Ovary (tissue), 7 donors: ENCODE measurements at regions not wholly inside any gene's neighbourhood (a gene's known extent, or its start where the extent isn't known, plus 50 kb on each side); places are given as distances from the start of the nearest gene placed in this dataset.

Experiments used
- DNase-seq, 5 donors: peaks; one replicate each; pipeline ENCODE4 v3.0.0-alpha.2; 2019 to 2020
- H3K27ac ChIP-seq, 2 donors: fragments of 200-600 bp; one replicate each; pipeline versions ENCODE4 v1.5.1 to v1.8.0; 2019 to 2022
- H3K27me3 ChIP-seq: fragments of 200-600 bp; one replicate; pipeline ENCODE4 v1.8.0; 2022
- H3K36me3 ChIP-seq: fragments of 200-600 bp; sonication (generic); one replicate; pipeline ENCODE4 v1.5.1; 2019
- H3K4me1 ChIP-seq: one replicate; pipeline ENCODE4 v1.8.1; 2013; ENCODE audit warnings: mild to moderate bottlenecking, moderate library complexity; ENCODE audit not compliant: insufficient read depth
- H3K4me3 ChIP-seq: fragments of 200-600 bp; sonication (generic); one replicate; pipeline ENCODE4 v1.5.1; 2017
- H3K9me3 ChIP-seq, 2 donors: fragments of 200-600 bp in 1 of 2; sonication (generic) in 1 of 2; one replicate each; pipeline versions ENCODE4 v1.5.1 to v1.8.1; 2013 to 2019; ENCODE audit warnings: mild to moderate bottlenecking in 1 of 2, moderate library complexity in 1 of 2
- EP300 ChIP-seq: sonication (generic); formaldehyde crosslinking; IDR thresholded peaks from one replicate; pipeline ENCODE4 v1.6.1; 2017; ENCODE audit warnings: antibody characterized with exemption
- POLR2A ChIP-seq: fragments of 450-650 bp; IDR thresholded peaks from one replicate; pipeline ENCODE4 v1.6.1; 2017; ENCODE audit warnings: antibody characterized with exemption, mild to moderate bottlenecking, moderate library complexity
- WGBS, 3 donors: extraction: QIAGEN DNeasy Blood & Tissue Kit in 1 of 3; methylation state at CpG; one replicate each; pipeline versions ENCODE4 v1.1.5 to v1.1.7; 2013 to 2017; 5-methylcytosine and 5-hydroxymethylcytosine counted together
- intact Hi-C, 4 donors: fragments of 100-400 bp; cut with DNase I; formaldehyde crosslinking; loops; one replicate each; pipeline versions ENCODE4 v1.11.0 to v1.15.1; 2022 to 2023
- TF ChIP-seq, protein P1 (sequence below), 3 donors: fragments of 450-650 bp in 2 of 3; fragments of 200-600 bp in 1 of 3; IDR thresholded peaks; one replicate each; pipeline versions ENCODE4 v1.5.1 to v1.8.0; 2016 to 2022; ENCODE audit warnings: antibody characterized with exemption in 3 of 3, mild to moderate bottlenecking in 1 of 3
- donor health status: DM: no; HTN: no; CAD: no; lungs with moderate emphysema.
- donor health status: DM: no; HTN: no; CAD: no.
- donor health status: Bipolar disorder and iron deficiency.
- donor health status: DM: no; HTN: no; CAD: no.
- donor health status: DM: yes; HTN: yes; CAD: no.

DNA sequence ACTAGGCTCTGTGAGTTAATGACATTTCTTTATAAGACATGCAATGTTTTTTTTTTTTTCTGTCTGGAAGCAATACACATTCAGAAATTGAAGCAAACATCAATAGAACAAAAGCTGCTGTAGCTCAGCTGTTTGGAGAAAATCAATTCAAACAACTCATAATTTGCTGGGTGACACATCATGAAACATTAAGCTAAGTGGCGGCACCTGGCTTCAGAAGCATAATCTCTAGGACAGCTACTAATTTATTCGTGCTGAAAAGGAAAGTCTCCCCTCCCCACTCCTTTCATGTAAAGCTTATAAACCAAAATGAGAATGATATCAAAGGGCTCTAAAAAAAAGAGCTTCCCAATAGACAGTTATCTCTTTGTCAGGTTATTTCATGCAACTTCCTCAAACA is 73.9 kb downstream of the LUZP4 start:
- no peaks in the 10 kb centered on the region for H3K9me3 ChIP-seq
- no peak overlapping the region for H3K4me3 ChIP-seq
- intact Hi-C loops = no loop called here
- WGBS, 3 donors = 60 to 65% (median 61%) methylated on average over 2 of the region's 2 CpGs
- TF ChIP-seq POLR2A = no peak
- TF ChIP-seq EP300 = no peak
- TF ChIP-seq, protein P1, sequence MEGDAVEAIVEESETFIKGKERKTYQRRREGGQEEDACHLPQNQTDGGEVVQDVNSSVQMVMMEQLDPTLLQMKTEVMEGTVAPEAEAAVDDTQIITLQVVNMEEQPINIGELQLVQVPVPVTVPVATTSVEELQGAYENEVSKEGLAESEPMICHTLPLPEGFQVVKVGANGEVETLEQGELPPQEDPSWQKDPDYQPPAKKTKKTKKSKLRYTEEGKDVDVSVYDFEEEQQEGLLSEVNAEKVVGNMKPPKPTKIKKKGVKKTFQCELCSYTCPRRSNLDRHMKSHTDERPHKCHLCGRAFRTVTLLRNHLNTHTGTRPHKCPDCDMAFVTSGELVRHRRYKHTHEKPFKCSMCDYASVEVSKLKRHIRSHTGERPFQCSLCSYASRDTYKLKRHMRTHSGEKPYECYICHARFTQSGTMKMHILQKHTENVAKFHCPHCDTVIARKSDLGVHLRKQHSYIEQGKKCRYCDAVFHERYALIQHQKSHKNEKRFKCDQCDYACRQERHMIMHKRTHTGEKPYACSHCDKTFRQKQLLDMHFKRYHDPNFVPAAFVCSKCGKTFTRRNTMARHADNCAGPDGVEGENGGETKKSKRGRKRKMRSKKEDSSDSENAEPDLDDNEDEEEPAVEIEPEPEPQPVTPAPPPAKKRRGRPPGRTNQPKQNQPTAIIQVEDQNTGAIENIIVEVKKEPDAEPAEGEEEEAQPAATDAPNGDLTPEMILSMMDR (IDR thresholded peaks at IDR 0.05) = no peak
- H3K4me1 ChIP-seq = peaks cover 2% of the 10 kb centered on the region
- H3K27me3 ChIP-seq = no peaks in the 10 kb centered on the region
- no peak for DNase-seq
- no peak overlapping the region for H3K27ac ChIP-seq
- H3K36me3 ChIP-seq = no peaks in the 10 kb centered on the region

DNA sequence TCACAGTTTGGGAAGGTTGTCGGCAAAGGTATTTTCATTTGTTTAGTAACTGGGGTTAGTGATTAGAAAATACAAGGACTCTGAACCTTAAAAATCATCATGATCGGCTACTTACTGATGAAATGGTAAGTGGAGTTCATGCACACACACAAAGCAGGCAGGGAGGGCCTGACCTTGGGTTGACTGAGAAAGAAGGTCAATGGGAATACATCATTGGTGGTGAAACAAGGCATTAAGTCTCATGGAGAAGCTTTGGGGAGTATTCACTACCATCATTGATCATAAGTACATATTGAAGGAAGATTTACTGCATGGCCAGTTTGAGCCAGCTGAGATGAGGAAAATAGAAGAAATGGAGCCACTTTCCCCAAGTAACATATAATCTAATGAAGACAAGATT is 74.4 kb downstream of the LUZP4 start:
- Histone ChIP-seq H3K4me1 (peaks cover 2% of the 10 kb centered on the region), H3K4me3 (no peak overlapping the region), H3K36me3 (no peaks in the 10 kb centered on the region), H3K27ac (no peak overlapping the region), H3K27me3 (no peaks in the 10 kb centered on the region), H3K9me3 (no peaks in the 10 kb centered on the region)
- DNase-seq = no peak
- 82 to 90% (median 88%) methylated on average over 2 of the region's 2 CpGs for WGBS, 3 donors
- intact Hi-C loops = no loop called here
- TF ChIP-seq EP300 = no peak
- no peak for TF ChIP-seq POLR2A
- TF ChIP-seq, protein P1 (IDR thresholded peaks at IDR 0.05) = no peak

DNA sequence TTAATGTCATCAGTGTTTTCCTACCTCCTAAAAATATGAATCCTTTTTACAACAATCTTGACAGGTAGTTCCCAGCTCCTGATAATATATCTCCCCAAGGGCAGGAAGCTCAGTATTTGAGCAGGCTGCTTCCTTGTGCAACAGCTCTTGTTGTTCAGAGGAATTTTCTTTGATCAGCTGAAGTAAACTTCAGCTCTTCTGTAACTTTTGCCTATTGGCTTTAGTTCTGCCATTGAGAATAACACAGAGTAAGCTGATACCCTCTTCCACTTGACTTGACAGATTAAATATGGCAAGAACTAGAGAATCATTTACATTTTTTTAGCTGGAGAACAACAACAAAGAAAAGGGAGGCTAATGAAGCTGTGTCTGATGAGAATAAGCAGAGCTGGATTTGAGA is 75.2 kb downstream of the LUZP4 start:
- Histone ChIP-seq H3K36me3 (no peaks in the 10 kb centered on the region), H3K27ac (no peak overlapping the region), H3K4me3 (no peak overlapping the region), H3K9me3 (no peaks in the 10 kb centered on the region), H3K4me1 (peaks cover 2% of the 10 kb centered on the region), H3K27me3 (no peaks in the 10 kb centered on the region)
- TF ChIP-seq POLR2A = no peak
- DNase-seq = no peak
- intact Hi-C loops = no loop called here

DNA sequence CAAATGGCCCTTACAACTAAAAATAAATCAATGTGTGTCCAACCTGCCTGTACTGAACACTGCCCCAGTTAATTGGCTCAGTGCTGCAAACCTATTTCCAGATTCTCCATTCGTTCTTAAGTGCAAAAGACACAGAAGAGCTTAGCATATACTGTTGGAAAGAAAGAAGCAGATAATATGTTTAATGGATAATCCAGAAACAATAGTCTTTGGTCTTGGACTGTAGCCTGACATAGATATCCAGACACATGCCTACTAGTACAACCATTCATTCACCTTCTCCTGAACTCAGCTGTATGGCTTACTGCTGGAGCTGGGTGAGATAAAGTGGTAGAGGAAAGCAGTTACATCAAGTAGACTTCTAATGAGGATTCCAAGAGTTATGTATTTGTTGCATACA is 77.0 kb downstream of the LUZP4 start:
- H3K36me3 ChIP-seq = no peaks in the 10 kb centered on the region
- H3K27me3 ChIP-seq = no peaks in the 10 kb centered on the region
- intact Hi-C loops = no loop called here
- H3K4me1 ChIP-seq = peaks cover 2% of the 10 kb centered on the region
- no peak overlapping the region for H3K4me3 ChIP-seq
- no peaks in the 10 kb centered on the region for H3K9me3 ChIP-seq
- H3K27ac ChIP-seq = no peak overlapping the region
- DNase-seq = no peak
- WGBS, 3 donors = 0% methylated on average over 1 of the region's 1 CpG
- TF ChIP-seq EP300 (no peak), POLR2A (no peak)
- TF ChIP-seq, protein P1 (IDR thresholded peaks at IDR 0.05) = no peak

DNA sequence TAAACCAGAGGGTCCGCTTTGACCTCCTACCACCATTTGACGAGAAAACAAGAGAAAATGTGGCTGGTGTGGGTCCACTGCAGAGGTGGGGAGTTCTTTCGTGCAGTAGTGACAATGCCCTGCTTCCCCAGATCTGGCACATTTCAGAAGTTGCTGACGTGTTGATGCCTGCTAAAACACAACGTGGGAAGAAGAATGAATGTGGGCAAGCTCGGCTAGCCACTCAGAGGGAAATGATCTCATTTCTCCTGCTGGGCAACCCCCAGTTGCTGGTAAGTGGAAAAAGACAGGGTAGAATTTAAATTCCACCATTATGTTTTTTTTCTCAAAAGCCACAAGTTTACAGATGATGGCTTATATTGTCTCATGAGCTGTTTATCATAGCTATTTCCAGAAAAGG is 77.9 kb downstream of the LUZP4 start:
- no peaks in the 10 kb centered on the region for H3K27me3 ChIP-seq
- intact Hi-C loops = no loop called here
- WGBS, 3 donors = 56 to 64% (median 63%) methylated on average over 6 of the region's 6 CpGs
- H3K4me3 ChIP-seq = no peak overlapping the region
- no peak for TF ChIP-seq EP300
- TF ChIP-seq, protein P1 (IDR thresholded peaks at IDR 0.05) = no peak
- no peak for TF ChIP-seq POLR2A
- H3K9me3 ChIP-seq = no peaks in the 10 kb centered on the region
- no peak overlapping the region for H3K27ac ChIP-seq
- no peaks in the 10 kb centered on the region for H3K36me3 ChIP-seq
- peaks cover 2% of the 10 kb centered on the region for H3K4me1 ChIP-seq
- DNase-seq = no peak
